A549 (cell line): ENCODE measurements at regions not wholly inside any gene's neighbourhood (a gene's known extent, or its start where the extent isn't known, plus 50 kb on each side); places are given as distances from the start of the nearest gene placed in this dataset.

Experiments used
- ATAC-seq, 2 experiments: fragments of 200-7000 bp in 1 of 2; fragments of >200 bp in 1 of 2; cut with Nextera tagmentation in 1 of 2; cut with Tn5 transposase in 1 of 2; 3 replicates each; pipeline versions ENCODE4 v1.8.0 to v1.9.1; 2018 to 2020; ENCODE audit warnings: mild to moderate bottlenecking in 1 of 2, moderate library complexity in 1 of 2
- CTCF ChIA-PET: fragments of 300-600 bp; sonication (Branson Sonifier 250); formaldehyde crosslinking; extraction: SDS; loops from one replicate; lab custom pipeline; 2021; ENCODE audit warnings: antibody characterized with exemption, inconsistent platforms; lab: Yijun Ruan, JAX
- POLR2A ChIA-PET: fragments of 350-600 bp; formaldehyde crosslinking; extraction: SDS; loops from one replicate; lab custom pipeline; 2021; ENCODE audit warnings: antibody characterized with exemption, inconsistent platforms; lab: Yijun Ruan, JAX
- DNase-seq, 2 experiments: peaks; one replicate each; pipeline versions ENCODE4 v3.0.0 to v3.0.0-alpha.2; 2011 to 2016; ENCODE audit warnings: low read depth in 1 of 2, low spot score in 1 of 2
- FAIRE-seq: peaks from 2 replicates; lab custom pipeline; 2011; peaks lifted over from hg19 to GRCh38; lab: Jason Lieb, UNC
- H3K27ac ChIP-seq, 2 experiments: fragments of >200 bp; sonication (Bioruptor Twin); formaldehyde crosslinking; 3 replicates each; pipeline ENCODE4 v1.5.1; 2016 to 2017
- H3K4me1 ChIP-seq: fragments of >200 bp; sonication (Bioruptor Twin); formaldehyde crosslinking; 3 replicates; pipeline ENCODE4 v1.6.1; 2016
- H3K4me2 ChIP-seq: fragments of >200 bp; sonication (Bioruptor Twin); formaldehyde crosslinking; 3 replicates; pipeline ENCODE4 v1.6.1; 2016
- H3K4me3 ChIP-seq: fragments of >200 bp; sonication (Bioruptor Twin); formaldehyde crosslinking; 3 replicates; pipeline ENCODE4 v1.5.1; 2016
- H3K9me3 ChIP-seq: fragments of >200 bp; sonication (Bioruptor Twin); formaldehyde crosslinking; 3 replicates; pipeline ENCODE4 v1.6.1; 2016
- CBX8 ChIP-seq: fragments of 200-600 bp; sonication (generic); IDR thresholded peaks from 2 replicates; pipeline ENCODE4 v1.6.1; 2016
- CHD2 ChIP-seq: fragments of 150-350 bp; IDR thresholded peaks from 2 replicates; pipeline ENCODE4 v1.6.1; 2014; ENCODE audit warnings: low read length; ENCODE audit not compliant: partially characterized antibody
- EHMT2 ChIP-seq: fragments of 200-600 bp; sonication (generic); IDR thresholded peaks from 2 replicates; pipeline ENCODE4 v1.6.1; 2016; ENCODE audit warnings: antibody characterized with exemption, low read depth, mild to moderate bottlenecking, moderate library complexity
- ELK1 ChIP-seq: fragments of 150-350 bp; IDR thresholded peaks from 2 replicates; pipeline ENCODE4 v1.6.1; 2014; ENCODE audit warnings: low read depth, mild to moderate bottlenecking, low read length
- EP300 ChIP-seq, 2 experiments: fragments of >200 bp; sonication (Bioruptor Twin); formaldehyde crosslinking; IDR thresholded peaks; 2 replicates in 1 of 2; 3 replicates in 1 of 2; pipeline ENCODE4 v1.6.1; 2016 to 2017
- FOSL2 ChIP-seq, 2 experiments: fragments of 450-650 bp in 1 of 2; fragments of >200 bp in 1 of 2; sonication (Bioruptor Twin) in 1 of 2; formaldehyde crosslinking; IDR thresholded peaks; 2 replicates each; pipeline versions ENCODE4 v1.5.0 to v1.6.1; 2016 to 2020; ENCODE audit warnings: mild to moderate bottlenecking in 1 of 2, moderate library complexity in 1 of 2
- HDAC2 ChIP-seq: fragments of 200-600 bp; sonication (generic); IDR thresholded peaks from 2 replicates; pipeline ENCODE4 v1.6.1; 2016
- HEYL ChIP-seq: fragments of 250-450 bp; sonication (Bioruptor Pico); IDR thresholded peaks from 2 replicates; pipeline ENCODE4 v1.8.0; 2021; ENCODE audit warnings: mild to moderate bottlenecking, moderate library complexity
- HOXA7 ChIP-seq: fragments of 250-450 bp; sonication (Bioruptor Pico); IDR thresholded peaks from 2 replicates; pipeline ENCODE4 v1.5.0; 2020; ENCODE audit warnings: mild to moderate bottlenecking, moderate library complexity
- HOXB5 ChIP-seq: fragments of 250-450 bp; sonication (Bioruptor Pico); IDR thresholded peaks from 2 replicates; pipeline ENCODE4 v1.5.0; 2020; ENCODE audit warnings: mild to moderate bottlenecking, moderate library complexity
- JUN ChIP-seq, 2 experiments: fragments of >200 bp; sonication (Bioruptor Twin); formaldehyde crosslinking; IDR thresholded peaks; 2 replicates in 1 of 2; 3 replicates in 1 of 2; pipeline ENCODE4 v1.6.1; 2016 to 2017
- MAZ ChIP-seq: fragments of 150-350 bp; IDR thresholded peaks from 2 replicates; pipeline ENCODE4 v1.6.1; 2014; ENCODE audit warnings: antibody characterized with exemption, low read depth, low read length, borderline replicate concordance
- MYC ChIP-seq: IDR thresholded peaks from 2 replicates; pipeline ENCODE4 v1.6.1; 2012; ENCODE audit warnings: mild to moderate bottlenecking, inconsistent platforms, low read length, improper control_type of control experiment, borderline replicate concordance
- PBX3 ChIP-seq: IDR thresholded peaks from 2 replicates; pipeline ENCODE4 v1.6.1; 2012
- REST ChIP-seq: fragments of 200-600 bp; sonication (generic); IDR thresholded peaks from 2 replicates; pipeline ENCODE4 v1.6.1; 2016; ENCODE audit warnings: antibody characterized with exemption, mild to moderate bottlenecking, moderate library complexity
- RFX5 ChIP-seq: fragments of 450-650 bp; IDR thresholded peaks from 2 replicates; pipeline ENCODE4 v1.7.1; 2014; ENCODE audit warnings: antibody characterized with exemption, mild to moderate bottlenecking, moderate library complexity
- ZFP36 ChIP-seq: fragments of 450-650 bp; IDR thresholded peaks from 2 replicates; pipeline ENCODE4 v1.6.1; 2014; ENCODE audit warnings: borderline replicate concordance; ENCODE audit not compliant: partially characterized antibody
- WGBS: methylation state at CpG from one replicate; pipeline ENCODE4 v1.1.6; 2017; ENCODE audit errors: missing lambda C conversion rate; 5-methylcytosine and 5-hydroxymethylcytosine counted together

GRCh38 chr5:101520417-101520816 is 617.3 kb upstream of the ST8SIA4 start:
- FAIRE-seq (no peak), ATAC-seq (no peak), DNase-seq (no peak)
- no peak for TF ChIP-seq HEYL (CRISPR knock-in tag)
- no peak for TF ChIP-seq MAZ
- no peak for TF ChIP-seq FOSL2 (IDR thresholded peaks at IDR 0.05)
- TF ChIP-seq FOSL2 (CRISPR knock-in tag; IDR thresholded peaks at IDR 0.05) = no peak
- TF ChIP-seq MYC = no peak
- no peak for TF ChIP-seq EP300 (IDR thresholded peaks at IDR 0.05)
- TF ChIP-seq HDAC2 = no peak
- TF ChIP-seq HOXA7 (CRISPR knock-in tag) = no peak
- TF ChIP-seq REST = no peak
- no peak for TF ChIP-seq PBX3
- TF ChIP-seq EHMT2 = no peak
- 22% methylated on average over 2 of the region's 2 CpGs for WGBS
- Histone ChIP-seq H3K4me1 (no peaks in the 10 kb centered on the region), H3K4me3 (no peak overlapping the region), H3K9me3 (peaks cover 3% of the 10 kb centered on the region; the same call in 2 of the 3 replicates), H3K4me2 (no peak overlapping the region), H3K27ac (no peak overlapping the region)
- POLR2A ChIA-PET = no interaction called here
- CTCF ChIA-PET = no interaction called here

- TF ChIP-seq RFX5 (no peak), JUN (IDR thresholded peaks at IDR 0.05) (no peak), ZFP36 (no peak), HOXB5 (CRISPR knock-in tag) (no peak)
- ChIA-PET CTCF (no interaction called here), POLR2A (no interaction called here)
- Histone ChIP-seq H3K4me3 (no peak overlapping the region), H3K27ac (no peak overlapping the region), H3K4me2 (no peak overlapping the region), H3K4me1 (no peaks in the 10 kb centered on the region), H3K9me3 (peaks cover 3% of the 10 kb centered on the region; the same call in 2 of the 3 replicates)
- WGBS = 47% methylated on average over 2 of the region's 2 CpGs
- DNase-seq (no peak), FAIRE-seq (no peak), ATAC-seq (no peak)
Observed at GRCh38 chr5:101517795-101518194, 614.7 kb upstream of the ST8SIA4 start.

- no peak for DNase-seq
- no peak for ATAC-seq
- FAIRE-seq = no peak
- no peak for TF ChIP-seq CBX8
- TF ChIP-seq ZFP36 = no peak
- TF ChIP-seq ELK1 = no peak
- TF ChIP-seq REST = no peak
- TF ChIP-seq EHMT2 = no peak
- TF ChIP-seq CHD2 = no peak
- Histone ChIP-seq H3K4me3 (no peak overlapping the region), H3K4me2 (no peak overlapping the region), H3K4me1 (no peaks in the 10 kb centered on the region), H3K9me3 (no peaks in the 10 kb centered on the region; the same call in 2 of the 3 replicates), H3K27ac (no peak overlapping the region)
- WGBS = 74% methylated on average over 2 of the region's 2 CpGs
- POLR2A ChIA-PET = no interaction called here
- CTCF ChIA-PET = no interaction called here
Observed at GRCh38 chr5:101515721-101516120, 612.6 kb upstream of the ST8SIA4 start.
